HepG2 (cell line): ENCODE measurements at regions not wholly inside any gene's neighbourhood (a gene's known extent, or its start where the extent isn't known, plus 50 kb on each side); places are given as distances from the start of the nearest gene placed in this dataset.

ENCODE experiments used
- FOXJ3 ChIP-seq: sonication (generic); formaldehyde crosslinking; IDR thresholded peaks from 2 replicates; pipeline ENCODE4 v1.4.0; 2020; ENCODE audit warnings: missing genetic modification reagents, mild to moderate bottlenecking, borderline replicate concordance
- FOXK2 ChIP-seq: fragments of 450-650 bp; IDR thresholded peaks from 2 replicates; pipeline ENCODE4 v1.6.1; 2016
- HMGA1 ChIP-seq: sonication (generic); formaldehyde crosslinking; conservative IDR thresholded peaks from 2 replicates; pipeline ENCODE4 v1.4.0; 2020; ENCODE audit warnings: missing genetic modification reagents
- MAFG ChIP-seq: sonication (generic); formaldehyde crosslinking; IDR thresholded peaks from 2 replicates; pipeline ENCODE4 v1.5.1; 2020; ENCODE audit warnings: mild to moderate bottlenecking, missing genetic modification reagents
- POLR2A ChIP-seq, 2 experiments: IDR thresholded peaks; 2 replicates each; pipeline ENCODE4 v1.6.1; 2011; ENCODE audit warnings: low read depth in 2 of 2, low read length in 2 of 2, mild to moderate bottlenecking in 1 of 2, moderate library complexity in 1 of 2; ENCODE audit not compliant: insufficient read depth in 1 of 2
- SATB2 ChIP-seq: sonication (generic); formaldehyde crosslinking; IDR thresholded peaks from 2 replicates; pipeline ENCODE4 v1.5.0; 2020; ENCODE audit warnings: missing genetic modification reagents
- ZNF431 ChIP-seq: sonication (generic); formaldehyde crosslinking; IDR thresholded peaks from 2 replicates; pipeline ENCODE4 v1.9.0; 2022; ENCODE audit warnings: missing genetic modification reagents, low read depth, mild to moderate bottlenecking, borderline replicate concordance
- TF ChIP-seq, protein P1 (sequence below): sonication (generic); formaldehyde crosslinking; IDR thresholded peaks from 2 replicates; pipeline ENCODE4 v1.5.1; 2020; ENCODE audit warnings: mild to moderate bottlenecking, moderate library complexity, missing genetic modification reagents
- TF ChIP-seq, protein P2 (sequence below): sonication (generic); formaldehyde crosslinking; IDR thresholded peaks from 2 replicates; pipeline ENCODE4 v1.5.0; 2020; ENCODE audit warnings: mild to moderate bottlenecking, missing genetic modification reagents, moderate library complexity
- TF ChIP-seq, protein P3 (sequence below), 2 experiments: IDR thresholded peaks; 2 replicates each; pipeline ENCODE4 v1.6.1; 2011 to 2012; ENCODE audit warnings: low read length in 2 of 2, borderline replicate concordance in 1 of 2, low read depth in 1 of 2, mild to moderate bottlenecking in 1 of 2, moderate library complexity in 1 of 2
- TF ChIP-seq, protein P4 (sequence below): sonication (generic); formaldehyde crosslinking; IDR thresholded peaks from 2 replicates; pipeline ENCODE4 v1.5.0; 2020; ENCODE audit warnings: missing genetic modification reagents

DNA sequence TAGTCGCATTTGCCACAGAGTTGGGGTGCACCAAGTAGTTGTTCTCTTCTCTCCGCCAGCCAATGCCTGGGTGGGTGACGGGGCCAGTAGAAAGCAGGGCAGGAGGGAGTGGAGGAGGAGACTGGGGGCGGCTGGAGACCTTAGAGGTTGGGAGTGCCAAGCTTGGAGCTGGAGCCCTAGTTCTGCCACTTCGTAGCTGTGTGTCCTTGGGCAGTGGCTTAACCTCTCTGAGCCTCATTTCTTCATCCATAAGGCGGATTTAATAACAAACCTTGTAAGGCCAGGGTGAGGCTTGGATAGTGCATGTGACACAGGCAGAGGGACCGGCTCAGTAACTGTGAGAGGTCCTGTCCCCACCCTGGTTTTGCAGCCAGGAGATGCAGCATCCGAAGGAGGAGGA, 81.1 kb upstream of the LHX5 start:
- no peak for TF ChIP-seq POLR2A (IDR thresholded peaks at IDR 0.05; ENCODE audit: insufficient read depth in 1 of 2, low read depth in 2 of 2, low read length in 2 of 2)
- TF ChIP-seq, protein P1, sequence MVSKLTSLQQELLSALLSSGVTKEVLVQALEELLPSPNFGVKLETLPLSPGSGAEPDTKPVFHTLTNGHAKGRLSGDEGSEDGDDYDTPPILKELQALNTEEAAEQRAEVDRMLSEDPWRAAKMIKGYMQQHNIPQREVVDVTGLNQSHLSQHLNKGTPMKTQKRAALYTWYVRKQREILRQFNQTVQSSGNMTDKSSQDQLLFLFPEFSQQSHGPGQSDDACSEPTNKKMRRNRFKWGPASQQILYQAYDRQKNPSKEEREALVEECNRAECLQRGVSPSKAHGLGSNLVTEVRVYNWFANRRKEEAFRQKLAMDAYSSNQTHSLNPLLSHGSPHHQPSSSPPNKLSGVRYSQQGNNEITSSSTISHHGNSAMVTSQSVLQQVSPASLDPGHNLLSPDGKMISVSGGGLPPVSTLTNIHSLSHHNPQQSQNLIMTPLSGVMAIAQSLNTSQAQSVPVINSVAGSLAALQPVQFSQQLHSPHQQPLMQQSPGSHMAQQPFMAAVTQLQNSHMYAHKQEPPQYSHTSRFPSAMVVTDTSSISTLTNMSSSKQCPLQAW (CRISPR knock-in tag): no peak
- TF ChIP-seq, protein P2, sequence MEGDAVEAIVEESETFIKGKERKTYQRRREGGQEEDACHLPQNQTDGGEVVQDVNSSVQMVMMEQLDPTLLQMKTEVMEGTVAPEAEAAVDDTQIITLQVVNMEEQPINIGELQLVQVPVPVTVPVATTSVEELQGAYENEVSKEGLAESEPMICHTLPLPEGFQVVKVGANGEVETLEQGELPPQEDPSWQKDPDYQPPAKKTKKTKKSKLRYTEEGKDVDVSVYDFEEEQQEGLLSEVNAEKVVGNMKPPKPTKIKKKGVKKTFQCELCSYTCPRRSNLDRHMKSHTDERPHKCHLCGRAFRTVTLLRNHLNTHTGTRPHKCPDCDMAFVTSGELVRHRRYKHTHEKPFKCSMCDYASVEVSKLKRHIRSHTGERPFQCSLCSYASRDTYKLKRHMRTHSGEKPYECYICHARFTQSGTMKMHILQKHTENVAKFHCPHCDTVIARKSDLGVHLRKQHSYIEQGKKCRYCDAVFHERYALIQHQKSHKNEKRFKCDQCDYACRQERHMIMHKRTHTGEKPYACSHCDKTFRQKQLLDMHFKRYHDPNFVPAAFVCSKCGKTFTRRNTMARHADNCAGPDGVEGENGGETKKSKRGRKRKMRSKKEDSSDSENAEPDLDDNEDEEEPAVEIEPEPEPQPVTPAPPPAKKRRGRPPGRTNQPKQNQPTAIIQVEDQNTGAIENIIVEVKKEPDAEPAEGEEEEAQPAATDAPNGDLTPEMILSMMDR: no peak
- no peak for TF ChIP-seq FOXK2
- no peak for TF ChIP-seq ZNF431 (CRISPR knock-in tag)
- no peak for TF ChIP-seq HMGA1 (CRISPR knock-in tag)
- TF ChIP-seq FOXJ3 (CRISPR knock-in tag): no peak
- TF ChIP-seq, protein P3, sequence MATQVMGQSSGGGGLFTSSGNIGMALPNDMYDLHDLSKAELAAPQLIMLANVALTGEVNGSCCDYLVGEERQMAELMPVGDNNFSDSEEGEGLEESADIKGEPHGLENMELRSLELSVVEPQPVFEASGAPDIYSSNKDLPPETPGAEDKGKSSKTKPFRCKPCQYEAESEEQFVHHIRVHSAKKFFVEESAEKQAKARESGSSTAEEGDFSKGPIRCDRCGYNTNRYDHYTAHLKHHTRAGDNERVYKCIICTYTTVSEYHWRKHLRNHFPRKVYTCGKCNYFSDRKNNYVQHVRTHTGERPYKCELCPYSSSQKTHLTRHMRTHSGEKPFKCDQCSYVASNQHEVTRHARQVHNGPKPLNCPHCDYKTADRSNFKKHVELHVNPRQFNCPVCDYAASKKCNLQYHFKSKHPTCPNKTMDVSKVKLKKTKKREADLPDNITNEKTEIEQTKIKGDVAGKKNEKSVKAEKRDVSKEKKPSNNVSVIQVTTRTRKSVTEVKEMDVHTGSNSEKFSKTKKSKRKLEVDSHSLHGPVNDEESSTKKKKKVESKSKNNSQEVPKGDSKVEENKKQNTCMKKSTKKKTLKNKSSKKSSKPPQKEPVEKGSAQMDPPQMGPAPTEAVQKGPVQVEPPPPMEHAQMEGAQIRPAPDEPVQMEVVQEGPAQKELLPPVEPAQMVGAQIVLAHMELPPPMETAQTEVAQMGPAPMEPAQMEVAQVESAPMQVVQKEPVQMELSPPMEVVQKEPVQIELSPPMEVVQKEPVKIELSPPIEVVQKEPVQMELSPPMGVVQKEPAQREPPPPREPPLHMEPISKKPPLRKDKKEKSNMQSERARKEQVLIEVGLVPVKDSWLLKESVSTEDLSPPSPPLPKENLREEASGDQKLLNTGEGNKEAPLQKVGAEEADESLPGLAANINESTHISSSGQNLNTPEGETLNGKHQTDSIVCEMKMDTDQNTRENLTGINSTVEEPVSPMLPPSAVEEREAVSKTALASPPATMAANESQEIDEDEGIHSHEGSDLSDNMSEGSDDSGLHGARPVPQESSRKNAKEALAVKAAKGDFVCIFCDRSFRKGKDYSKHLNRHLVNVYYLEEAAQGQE (IDR thresholded peaks at IDR 0.05; ENCODE audit: borderline replicate concordance in 1 of 2, low read depth in 1 of 2, low read length in 2 of 2): no peak
- no peak for TF ChIP-seq MAFG (CRISPR knock-in tag)
- TF ChIP-seq, protein P4, sequence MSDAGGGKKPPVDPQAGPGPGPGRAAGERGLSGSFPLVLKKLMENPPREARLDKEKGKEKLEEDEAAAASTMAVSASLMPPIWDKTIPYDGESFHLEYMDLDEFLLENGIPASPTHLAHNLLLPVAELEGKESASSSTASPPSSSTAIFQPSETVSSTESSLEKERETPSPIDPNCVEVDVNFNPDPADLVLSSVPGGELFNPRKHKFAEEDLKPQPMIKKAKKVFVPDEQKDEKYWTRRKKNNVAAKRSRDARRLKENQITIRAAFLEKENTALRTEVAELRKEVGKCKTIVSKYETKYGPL (CRISPR knock-in tag): no peak
- TF ChIP-seq SATB2 (CRISPR knock-in tag): no peak
